A172 (cell line): ENCODE measurements at regions not wholly inside any gene's neighbourhood (a gene's known extent, or its start where the extent isn't known, plus 50 kb on each side); places are given as distances from the start of the nearest gene placed in this dataset.
"Not testable (repeated sequence)": the region's sequence is repeated elsewhere in the genome, so short reads cannot be mapped to it uniquely, and the experiment has no call there.

Experiments
- DNase-seq: peaks from one replicate; pipeline ENCODE4 v3.0.0-alpha.2; 2015; ENCODE audit warnings: low spot score

DNA sequence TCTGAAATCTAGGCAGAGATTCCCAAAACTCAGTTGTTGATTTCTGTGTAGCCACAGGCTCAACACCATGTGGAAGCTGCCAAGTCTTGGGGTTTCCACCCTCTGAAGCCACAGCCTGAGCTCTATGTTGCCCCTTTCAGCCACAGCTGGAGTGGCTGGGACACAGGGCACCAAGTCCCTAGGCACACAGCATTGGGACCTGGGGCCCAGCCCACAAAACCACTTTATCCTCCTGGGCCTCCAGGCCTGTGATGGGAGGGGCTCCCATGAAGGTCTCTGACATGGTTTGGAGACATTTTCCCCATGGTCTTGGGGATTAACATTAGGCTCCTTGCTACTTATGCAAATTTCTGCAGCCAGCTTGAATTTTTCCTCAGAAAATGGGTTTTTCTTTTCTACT is 186.0 kb upstream of the SPOPL start:
- DNase-seq: not testable (repeated sequence)

DNA sequence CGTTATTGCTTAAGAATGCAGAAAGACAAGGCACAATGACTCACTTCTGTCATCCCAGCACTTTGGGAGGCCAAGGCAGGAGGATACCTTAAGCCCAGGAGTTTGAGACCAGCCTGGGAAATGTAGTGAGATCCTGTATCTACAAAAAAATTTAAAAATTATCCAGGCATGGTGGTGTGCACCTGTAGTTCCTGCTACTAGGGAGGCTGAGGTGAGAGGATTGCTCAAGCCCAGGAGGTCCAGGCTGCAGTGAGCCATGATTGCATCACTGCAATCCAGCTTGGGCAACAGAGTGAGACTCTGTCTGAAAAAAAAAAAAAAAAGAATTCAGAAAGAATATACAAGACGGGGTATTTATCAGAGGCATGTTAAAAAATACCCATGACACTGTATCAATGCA is 182.0 kb upstream of the SPOPL start:
- DNase-seq: no peak

DNA sequence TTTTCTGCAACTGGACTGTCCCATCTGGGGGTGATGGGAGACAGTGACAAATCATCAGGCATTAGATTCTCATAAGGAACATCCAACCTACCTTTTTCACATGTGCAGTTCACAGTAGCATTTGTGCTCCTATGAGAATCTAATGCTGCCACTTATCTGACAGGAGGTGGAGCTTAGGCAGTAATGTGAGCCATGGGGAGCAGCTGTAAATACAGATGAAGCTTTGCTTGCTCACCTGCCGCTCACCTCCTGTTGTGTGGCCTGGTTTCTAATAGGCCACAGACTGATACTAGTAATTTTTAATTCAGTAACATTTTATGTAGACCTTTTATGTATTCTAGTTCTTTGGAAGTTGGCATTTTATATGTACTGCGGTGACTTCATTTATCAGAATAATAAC is 180.1 kb upstream of the SPOPL start:
- DNase-seq: no peak

DNA sequence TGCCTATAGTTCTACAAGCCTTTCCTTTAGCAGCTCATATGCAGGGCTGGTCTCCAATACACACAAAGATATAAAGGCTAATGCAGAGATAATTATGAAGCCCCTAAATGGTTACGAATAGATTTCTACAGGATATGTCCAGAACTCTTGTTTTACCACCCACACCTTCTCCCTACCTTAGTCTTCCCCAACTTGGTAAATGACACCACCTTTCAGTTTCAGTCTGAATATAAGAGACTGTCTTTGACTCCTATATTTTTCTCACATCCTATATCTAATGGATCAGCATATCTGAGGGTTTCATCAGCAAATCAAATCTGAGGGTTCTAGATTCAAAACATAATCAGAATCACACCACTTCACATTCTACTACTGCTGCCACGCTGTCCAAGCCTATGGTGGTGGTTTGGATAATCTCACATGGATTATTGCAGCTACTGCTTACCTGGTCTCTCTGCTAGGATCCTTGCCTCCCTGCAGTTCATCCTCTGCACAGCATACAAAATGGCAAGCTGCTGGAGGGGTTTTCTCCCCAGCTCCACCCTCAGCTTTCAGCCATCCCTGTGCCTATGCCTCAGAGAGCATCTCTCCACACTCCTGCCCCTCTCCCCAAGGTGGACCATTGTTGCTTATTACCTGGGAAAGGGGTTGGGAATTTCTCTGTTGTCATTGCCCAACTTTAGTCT is 178.0 kb upstream of the SPOPL start:
- no peak for DNase-seq

DNA sequence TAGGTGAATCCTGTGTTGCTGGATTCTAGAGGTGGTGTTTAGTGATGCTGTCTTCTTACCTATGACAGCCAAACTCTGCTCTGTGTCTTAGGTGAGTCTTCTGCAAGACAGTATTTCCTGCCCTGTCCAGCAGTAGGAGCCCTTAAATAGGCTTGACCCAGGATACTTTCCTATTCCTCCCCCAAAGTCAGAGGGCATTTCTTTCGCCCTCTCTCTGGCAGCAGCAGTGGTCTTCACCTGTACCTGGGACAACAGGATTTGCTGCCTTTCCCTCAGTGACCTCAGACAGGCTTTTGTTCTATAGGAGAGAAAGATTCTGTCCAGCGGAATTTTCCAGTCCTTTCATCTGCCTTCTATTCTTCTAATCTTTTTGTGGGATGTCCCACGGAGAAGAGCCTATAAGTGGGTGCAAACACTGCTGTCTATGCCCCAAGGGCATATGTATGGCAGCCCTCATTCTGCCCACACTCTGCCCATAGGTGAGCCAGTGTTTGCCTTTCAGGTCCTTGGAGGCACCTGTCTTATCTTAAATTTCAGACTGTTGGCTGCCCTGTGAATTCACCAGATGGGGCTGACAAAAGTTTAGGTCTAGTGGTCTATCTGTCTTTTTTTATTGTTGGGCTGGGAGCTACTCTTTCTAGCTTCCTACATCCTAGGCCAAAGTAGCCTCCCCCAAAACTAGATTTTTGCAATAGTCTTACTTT is 177.3 kb upstream of the SPOPL start:
- no peak for DNase-seq

DNA sequence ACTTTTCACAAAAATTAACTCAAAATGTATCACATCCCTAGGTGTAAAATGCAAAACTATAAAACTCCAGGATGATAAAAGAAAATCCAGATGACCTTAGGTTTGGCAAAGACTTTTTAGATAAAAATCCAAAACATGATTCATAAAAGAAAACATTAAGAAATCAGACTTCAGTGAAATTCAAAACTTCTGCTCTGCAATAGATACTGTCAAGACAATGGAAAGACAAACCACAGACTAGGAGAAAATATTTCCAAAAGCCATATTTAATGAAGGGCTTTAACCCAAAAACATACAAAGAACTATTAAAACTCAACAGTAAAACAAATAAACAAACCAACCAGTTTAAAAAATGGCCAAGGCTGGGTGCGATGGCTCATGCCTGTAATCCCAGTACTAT is 173.6 kb upstream of the SPOPL start:
- no peak for DNase-seq

DNA sequence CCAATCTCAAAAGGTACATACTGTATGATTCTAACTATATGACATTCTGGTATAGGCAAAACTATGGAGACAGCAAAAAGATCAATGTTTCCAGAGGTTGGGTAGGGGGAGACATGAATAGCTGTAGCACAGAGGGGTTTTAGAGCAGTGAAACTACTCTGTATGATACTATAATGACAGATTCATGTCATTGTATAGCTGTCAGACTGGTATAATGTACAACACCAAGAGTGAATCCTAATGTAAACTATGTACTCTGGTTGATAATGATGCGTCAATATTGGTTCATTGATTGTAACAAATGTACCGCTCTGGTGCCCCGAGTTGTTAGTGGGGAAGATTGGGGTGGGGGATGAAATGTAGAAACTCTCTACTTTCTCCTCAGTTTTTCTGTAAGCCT is 172.4 kb upstream of the SPOPL start:
- DNase-seq: no peak

DNA sequence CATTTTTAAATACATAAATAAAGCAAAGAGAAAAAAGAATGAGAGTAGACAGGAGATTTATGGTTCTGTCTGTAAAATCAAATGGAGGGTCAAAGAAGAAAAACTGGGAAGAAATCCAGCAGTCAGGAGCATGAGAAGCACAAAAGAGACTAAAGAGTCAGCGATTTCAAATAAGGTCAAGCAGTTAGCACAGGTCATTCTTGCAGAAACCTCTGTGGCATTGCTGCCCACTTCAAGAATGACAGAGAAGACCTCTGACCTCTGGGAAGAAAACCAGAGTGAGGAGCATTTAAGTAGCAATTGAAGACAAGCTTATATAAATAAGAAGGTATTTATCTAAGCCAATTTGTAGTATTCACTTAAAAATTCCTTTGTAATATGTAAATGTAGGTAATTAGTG is 172.0 kb upstream of the SPOPL start:
- no peak for DNase-seq

DNA sequence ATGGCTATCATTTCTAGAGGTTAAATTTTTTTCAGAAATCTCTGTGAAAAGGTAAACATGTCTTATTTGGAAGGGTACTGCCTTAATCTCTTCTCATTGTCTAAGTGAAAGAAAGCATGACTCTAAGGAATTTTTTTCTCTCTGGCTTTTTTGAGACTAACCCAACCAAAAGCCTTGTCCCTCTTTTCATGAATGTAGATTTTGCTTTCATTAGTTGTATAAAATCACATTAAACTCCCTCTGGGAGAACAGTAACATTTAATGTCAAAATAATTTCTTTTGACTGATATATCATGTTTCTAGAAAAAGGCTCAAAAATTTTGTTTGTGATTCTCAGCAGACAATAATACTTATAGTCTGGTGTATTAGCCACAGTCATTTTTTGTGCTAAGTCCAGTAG is 168.4 kb upstream of the SPOPL start:
- DNase-seq: no peak

DNA sequence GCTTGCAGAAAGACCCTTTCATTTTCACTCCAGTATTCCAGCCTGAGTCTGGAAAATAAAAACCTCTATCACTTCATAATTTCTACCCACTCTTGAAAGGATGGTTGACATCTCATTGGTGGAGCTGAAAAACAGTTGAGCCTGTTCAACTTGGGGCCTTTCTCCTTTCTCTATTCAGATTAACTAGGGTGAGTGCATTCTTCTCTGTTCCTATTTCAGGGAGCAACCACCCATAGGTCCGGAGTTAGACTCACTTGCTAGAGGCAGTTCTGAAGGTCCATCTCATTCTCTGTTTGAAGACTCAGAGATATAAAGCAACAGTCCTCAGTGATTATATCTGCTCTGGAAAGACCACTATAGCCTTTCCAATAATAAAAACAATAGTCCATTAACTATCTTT is 167.9 kb upstream of the SPOPL start:
- no peak for DNase-seq

DNA sequence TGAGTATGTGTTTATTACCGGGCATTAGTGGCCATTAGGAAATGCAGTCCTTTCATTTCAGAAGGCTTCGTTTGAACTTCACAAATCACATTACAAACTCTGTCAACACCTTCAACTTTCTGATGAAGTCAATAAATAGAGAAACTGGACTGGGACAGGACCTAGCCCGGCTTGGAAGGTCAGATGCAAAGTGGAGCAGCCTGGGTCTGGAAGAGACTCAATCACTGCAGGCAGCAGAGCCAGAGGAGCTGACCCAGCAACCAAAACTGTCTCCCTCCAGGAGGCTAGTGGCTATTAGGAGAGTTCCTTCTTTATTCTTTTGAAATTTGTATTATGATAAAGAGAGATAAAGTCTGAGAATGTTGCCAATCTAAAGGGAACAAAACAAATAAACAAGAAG is 167.2 kb upstream of the SPOPL start:
- DNase-seq: no peak

DNA sequence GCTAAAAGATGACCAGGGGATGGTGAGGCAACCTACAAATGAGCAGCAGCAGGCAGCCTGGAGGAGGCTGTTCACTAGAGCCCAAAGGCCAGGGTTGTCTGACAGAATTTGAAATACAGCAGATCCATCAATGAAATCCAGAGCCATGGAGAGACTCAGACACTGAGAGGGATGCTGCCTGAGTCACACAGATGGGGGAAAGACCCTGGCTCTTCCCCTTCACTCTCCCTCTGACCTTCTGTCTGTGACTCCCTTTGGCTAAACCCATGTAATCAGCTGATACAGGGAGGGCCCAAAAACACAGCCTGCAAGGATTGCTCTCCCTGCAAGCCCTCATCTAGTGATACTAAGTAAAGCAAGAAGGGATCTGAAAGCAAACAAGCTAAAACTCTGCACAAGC is 166.5 kb upstream of the SPOPL start:
- no peak for DNase-seq

DNA sequence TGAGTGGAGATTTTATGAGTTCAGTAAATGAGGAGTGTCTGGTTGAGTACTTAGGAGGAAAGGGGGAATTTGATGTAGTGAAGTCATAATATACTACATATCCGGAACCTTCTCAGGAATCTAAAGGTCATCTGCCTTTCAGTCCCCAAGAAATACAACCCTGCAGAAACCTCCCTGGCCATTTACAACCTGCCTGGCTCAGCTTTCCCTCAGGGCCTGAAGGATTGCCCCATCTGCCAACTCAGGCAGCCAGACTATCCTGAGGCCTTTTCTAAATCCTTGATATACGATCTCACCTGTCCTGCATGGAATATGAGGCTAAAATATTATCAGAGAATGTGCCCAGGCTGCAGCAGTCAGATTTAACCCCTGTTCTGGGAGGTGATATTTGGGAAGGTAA is 165.4 kb upstream of the SPOPL start:
- DNase-seq: no peak

DNA sequence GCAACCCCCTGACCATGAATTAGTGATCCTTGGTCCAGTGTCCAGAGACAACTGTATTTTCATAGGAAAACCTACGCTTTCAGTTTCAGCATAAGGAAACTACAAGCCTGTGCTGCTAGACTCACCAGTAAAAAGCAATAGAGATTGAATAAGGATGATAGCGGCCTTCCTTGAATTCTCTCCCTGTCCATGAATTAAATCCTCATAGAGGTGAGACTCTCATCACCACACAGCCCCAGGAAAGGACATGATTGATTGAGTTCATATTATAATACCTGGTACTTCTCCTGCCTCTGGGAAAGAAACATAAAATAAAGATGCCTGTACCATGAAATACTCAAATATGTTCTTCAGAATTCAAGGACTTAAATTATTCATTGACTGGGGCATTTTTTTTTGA is 146.3 kb upstream of the SPOPL start:
- DNase-seq: no peak

DNA sequence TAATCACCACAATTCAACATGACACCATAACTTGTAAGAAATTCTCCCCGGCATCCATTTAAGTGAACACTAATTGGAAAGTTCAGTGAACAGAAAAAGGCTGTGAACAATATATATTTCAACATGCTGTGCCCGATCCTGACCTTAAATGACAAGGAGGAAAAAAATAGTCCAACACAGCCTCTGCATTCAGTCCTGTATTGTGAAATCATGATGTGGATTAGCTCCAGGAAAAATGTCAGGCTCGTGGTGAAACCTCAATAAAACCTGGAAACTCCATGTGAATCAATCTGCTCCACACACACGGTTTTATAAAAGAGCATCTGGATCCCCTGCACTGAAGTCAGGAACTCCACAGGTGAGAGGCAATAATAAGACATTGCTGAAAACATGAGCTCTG is 145.4 kb upstream of the SPOPL start:
- DNase-seq: peak; percentile 13

DNA sequence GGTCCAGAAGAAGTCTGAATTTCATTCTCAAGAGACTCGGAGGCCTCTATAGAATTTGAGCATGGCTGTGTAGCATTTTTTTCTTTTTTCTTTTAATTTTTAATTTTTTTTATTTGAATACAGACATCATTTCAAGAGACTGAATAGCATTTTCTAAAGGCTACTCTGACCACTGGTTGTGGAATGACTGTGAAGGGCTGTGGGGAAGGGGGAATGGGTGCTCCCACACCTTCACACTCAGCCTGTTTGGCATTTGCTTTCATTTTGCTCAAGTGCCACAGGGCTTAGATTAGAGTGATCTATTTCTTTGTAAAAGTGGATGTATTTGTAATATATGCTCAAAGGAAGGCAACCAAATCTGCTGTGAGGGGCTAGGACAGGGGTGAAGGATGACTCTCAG is 142.0 kb upstream of the SPOPL start:
- DNase-seq: no peak

DNA sequence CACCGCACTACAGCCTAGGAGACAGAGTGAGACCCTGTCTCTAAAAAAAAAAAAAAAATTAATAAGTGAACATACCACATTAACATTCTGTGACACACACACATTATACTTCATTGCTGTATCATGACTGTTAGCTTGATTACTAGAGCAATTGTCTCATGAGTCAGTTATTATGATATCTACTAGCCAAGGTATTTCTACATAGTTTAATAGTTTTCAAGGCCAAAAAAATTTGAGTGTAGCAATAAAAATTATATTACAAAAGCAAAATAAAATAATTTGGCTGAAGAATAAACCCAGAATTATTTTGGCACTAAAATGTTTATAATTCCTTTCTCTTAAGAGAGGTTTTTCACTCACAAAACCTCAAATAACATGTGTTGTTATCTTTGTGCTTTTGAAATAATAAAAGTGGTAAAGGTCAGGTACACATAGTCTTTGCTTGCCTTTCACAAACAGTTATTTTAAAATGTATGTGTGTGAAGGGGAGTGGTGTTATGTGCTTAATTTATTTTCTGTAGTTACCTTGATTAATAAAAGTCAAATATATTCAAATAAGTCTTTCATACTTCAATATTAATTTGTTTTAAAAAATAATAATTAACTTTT is 136.9 kb upstream of the SPOPL start:
- peak; percentile 5 for DNase-seq

DNA sequence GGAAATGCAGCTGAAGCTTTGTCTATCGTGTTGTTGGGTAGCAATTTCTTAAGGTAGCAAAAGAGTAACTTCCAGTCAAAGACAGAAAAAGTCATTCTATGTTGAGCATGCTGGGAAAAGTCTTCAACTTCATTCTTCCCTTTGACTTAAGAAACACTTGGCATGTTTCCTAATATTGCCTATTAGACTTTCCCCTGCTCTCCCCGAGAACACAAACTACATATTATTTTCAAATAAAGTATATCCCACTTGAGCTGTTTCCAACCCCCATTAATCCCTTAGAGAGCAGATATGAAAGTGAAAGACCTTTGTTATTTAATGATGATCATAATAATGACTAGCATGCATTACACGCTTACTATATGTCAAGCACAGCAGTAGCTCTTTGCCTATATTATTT is 136.0 kb upstream of the SPOPL start:
- DNase-seq: no peak

DNA sequence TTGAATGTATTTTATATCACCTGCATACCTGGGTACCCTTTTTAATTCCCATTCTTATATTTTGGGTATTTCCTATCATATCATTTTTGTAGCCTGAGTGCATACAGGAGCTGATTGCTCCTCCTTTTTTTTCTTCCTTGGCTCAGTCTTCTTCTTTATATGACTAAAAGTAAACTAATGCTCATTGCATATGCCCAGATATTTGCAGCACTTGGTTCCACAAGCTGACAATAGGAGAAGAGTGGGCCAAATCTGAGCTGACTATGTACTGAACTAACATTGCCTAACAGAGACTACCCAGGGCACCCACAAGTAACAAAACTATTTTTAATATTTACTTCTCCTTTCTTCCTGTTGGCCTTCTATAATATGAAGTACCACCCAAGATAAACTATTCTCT is 131.7 kb upstream of the SPOPL start:
- DNase-seq: no peak

DNA sequence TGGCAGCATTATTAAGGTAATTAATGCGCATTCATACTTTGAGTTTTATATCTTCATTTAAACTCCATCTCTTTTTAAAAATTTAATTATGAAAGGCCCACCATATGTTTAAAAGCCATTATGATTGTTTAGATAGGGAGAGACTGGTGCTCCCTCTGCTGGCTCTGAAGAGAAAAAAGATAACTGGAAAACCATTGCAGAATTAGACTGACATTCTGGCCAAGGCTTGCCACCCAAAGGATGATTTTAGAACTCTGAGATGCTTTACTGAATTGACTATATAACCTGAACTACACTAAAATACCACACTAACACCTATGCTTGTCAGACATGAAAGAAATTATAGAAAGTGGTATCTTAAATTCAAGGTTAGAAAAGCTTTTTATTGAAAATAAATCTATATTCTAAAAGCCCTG is 127.6 kb upstream of the SPOPL start:
- peak; percentile 71 for DNase-seq

DNA sequence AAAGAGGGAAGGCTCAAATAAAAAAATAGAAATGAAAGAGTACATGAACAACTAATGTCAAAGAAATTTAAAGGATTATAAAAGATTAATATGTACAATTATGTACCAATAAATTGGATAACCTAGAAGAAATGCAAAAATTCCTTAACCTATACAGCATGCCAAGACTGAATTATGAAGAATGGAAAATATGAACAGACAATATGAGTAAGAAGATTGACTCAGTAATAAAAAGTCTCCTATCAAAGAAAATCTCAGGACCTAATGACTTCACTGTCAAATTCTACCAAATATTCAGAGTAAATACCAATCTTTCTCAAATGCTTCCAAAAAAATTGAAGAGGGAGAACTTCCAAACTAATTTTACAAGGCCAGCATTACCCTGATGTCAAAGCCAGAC is 120.2 kb upstream of the SPOPL start:
- DNase-seq: no peak

DNA sequence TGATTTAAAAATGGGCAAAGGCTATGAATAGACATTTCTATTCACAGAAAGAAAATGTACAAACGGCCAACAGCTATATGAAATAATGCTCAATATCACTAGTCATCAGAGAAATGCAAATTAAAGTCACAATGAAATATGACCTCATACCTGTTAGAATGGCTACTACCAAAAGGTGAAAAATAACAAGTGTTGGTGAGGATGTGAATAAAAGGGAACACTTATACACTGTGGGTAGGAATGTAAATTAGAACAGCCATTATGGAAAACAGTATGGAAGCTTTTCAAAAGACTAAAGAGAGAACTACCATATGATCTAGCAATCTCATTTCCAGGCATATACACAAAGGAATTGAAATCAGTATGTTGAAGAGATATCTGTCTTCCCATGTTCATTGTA is 118.9 kb upstream of the SPOPL start:
- no peak for DNase-seq

DNA sequence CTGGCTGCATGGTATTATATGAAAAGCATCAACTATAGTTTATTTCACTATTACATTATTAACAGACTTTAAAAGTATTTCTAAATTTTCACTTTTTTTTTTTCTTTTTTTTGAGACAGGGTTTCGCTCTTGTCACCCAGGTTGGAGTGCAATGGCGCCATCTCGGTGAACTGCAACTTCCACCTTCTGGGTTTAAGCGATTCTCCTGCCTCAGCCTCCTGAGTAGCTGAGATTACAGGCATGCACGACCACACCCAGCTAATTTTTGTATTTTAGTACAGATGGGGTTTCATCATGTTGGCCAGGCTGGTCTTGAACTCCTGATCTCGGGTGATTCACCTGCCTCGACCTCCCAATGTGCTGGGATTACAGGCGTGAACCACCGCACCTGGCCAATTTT is 115.4 kb upstream of the SPOPL start:
- DNase-seq: not testable (repeated sequence)

DNA sequence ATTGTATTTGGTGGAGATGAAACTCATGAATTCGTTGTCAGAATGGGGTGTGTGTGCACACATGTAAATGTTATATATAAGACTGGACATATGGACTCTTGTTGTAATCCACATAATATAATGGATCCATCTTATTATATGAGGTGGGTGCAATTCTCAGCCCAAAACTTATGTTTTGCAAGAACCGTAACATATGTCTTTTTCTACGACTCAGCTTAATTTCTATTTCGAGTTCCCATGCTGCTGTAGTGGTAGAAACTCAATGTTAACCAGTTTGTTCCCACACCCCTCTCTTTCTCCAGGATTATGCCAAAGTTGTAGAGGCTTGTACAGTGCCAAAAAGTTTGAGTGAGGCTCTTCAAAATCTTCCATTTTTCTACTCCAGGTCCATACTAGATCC is 112.5 kb upstream of the SPOPL start:
- no peak for DNase-seq
